Stimulated activated CD4-positive, alpha-beta T cell treated with anti-CD3 and anti-CD28 coated beads, TNF-alpha, amount 100 ng/mL, for 4 hours (primary cell): ENCODE measurements at regions not wholly inside any gene's neighbourhood (a gene's known extent, or its start where the extent isn't known, plus 50 kb on each side); places are given as distances from the start of the nearest gene placed in this dataset.
"Not testable (repeated sequence)": the region's sequence is repeated elsewhere in the genome, so short reads cannot be mapped to it uniquely, and the experiment has no call there.

ENCODE experiments used
- DNase-seq, 3 experiments: peaks; one replicate each; pipeline ENCODE4 v3.0.0-alpha.2; 2020; ENCODE audit warnings: low read depth in 3 of 3

GRCh38 chr10:21292763-21293517 is 232.5 kb downstream of the SKIDA1 start:
- DNase-seq: no peak

- no peak for DNase-seq
Measured at GRCh38 chr10:21290499-21291160, 234.9 kb downstream of the SKIDA1 start.

- DNase-seq: no peak
Measured at GRCh38 chr10:21289961-21290360, 235.5 kb downstream of the SKIDA1 start.

- DNase-seq: no peak
Measured at GRCh38 chr10:21289271-21289670, 236.2 kb downstream of the SKIDA1 start.

- no peak for DNase-seq
Measured at GRCh38 chr10:21285742-21286331, 239.6 kb downstream of the SKIDA1 start.

- no peak for DNase-seq
Measured at GRCh38 chr10:21285207-21285606, 240.3 kb downstream of the SKIDA1 start.

GRCh38 chr10:21284301-21284700 is 241.2 kb downstream of the SKIDA1 start:
- DNase-seq: no peak

- not testable (repeated sequence) for DNase-seq
Measured at GRCh38 chr10:21283053-21283452, 242.4 kb downstream of the SKIDA1 start.

GRCh38 chr10:21281765-21282484 is 243.6 kb downstream of the SKIDA1 start:
- no peak for DNase-seq

GRCh38 chr10:21280971-21281572 is 244.4 kb downstream of the SKIDA1 start:
- DNase-seq: no peak

GRCh38 chr10:21280037-21280436 is 245.4 kb downstream of the SKIDA1 start:
- no peak for DNase-seq

- DNase-seq: no peak
Measured at GRCh38 chr10:21279217-21279575, 246.3 kb downstream of the SKIDA1 start.

- DNase-seq: peak; percentile 31 to 59 (median 43)
Measured at GRCh38 chr10:21278491-21279216, 246.8 kb downstream of the SKIDA1 start.

- no peak for DNase-seq
Measured at GRCh38 chr10:21273400-21273968, 252.0 kb downstream of the SKIDA1 start.

- no peak for DNase-seq
Measured at GRCh38 chr10:21272643-21273399, 252.7 kb downstream of the SKIDA1 start.

- no peak for DNase-seq
Measured at GRCh38 chr10:21270976-21271375, 254.5 kb downstream of the SKIDA1 start.

- no peak for DNase-seq
Measured at GRCh38 chr10:21269289-21269688, 256.2 kb downstream of the SKIDA1 start.

GRCh38 chr10:21265622-21266021 is 259.9 kb downstream of the SKIDA1 start:
- no peak for DNase-seq

GRCh38 chr10:21264271-21264670 is 261.2 kb downstream of the SKIDA1 start:
- no peak for DNase-seq

- DNase-seq: no peak
Measured at GRCh38 chr10:21263839-21264238, 261.6 kb downstream of the SKIDA1 start.
